GM18511 (cell line): ENCODE measurements at regions not wholly inside any gene's neighbourhood (a gene's known extent, or its start where the extent isn't known, plus 50 kb on each side); places are given as distances from the start of the nearest gene placed in this dataset.
A peak's percentile ranks its signal among the peaks of the same experiment; 100 is the strongest.

Source experiments
- ATAC-seq: cut with Tn5 transposase; IDR thresholded peaks from one replicate; pipeline ENCODE4 v1.9.1; 2021; ENCODE audit warnings: mild to moderate bottlenecking, moderate library complexity; ENCODE audit not compliant: unreplicated experiment

DNA sequence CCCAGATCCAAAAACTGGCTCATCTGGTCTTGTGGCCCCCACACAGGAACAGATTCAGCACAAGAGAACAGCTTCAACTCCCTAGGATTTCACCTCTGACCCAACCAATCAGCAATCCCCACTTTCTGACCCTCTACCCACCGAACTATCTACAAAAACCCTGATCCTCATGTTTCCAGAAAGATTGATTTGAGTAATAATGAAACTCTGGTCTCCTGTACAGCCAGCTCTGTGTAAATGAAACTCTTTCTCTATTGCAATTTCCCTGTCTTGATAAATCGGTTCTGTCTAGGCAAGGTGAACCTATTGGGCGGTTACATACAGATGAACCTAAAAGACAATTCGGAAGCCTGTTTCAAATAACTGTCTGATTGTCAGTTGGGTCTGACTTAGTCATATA lies 847.6 kb upstream of the ALCAM start:
- ATAC-seq, result peak; percentile 27

DNA sequence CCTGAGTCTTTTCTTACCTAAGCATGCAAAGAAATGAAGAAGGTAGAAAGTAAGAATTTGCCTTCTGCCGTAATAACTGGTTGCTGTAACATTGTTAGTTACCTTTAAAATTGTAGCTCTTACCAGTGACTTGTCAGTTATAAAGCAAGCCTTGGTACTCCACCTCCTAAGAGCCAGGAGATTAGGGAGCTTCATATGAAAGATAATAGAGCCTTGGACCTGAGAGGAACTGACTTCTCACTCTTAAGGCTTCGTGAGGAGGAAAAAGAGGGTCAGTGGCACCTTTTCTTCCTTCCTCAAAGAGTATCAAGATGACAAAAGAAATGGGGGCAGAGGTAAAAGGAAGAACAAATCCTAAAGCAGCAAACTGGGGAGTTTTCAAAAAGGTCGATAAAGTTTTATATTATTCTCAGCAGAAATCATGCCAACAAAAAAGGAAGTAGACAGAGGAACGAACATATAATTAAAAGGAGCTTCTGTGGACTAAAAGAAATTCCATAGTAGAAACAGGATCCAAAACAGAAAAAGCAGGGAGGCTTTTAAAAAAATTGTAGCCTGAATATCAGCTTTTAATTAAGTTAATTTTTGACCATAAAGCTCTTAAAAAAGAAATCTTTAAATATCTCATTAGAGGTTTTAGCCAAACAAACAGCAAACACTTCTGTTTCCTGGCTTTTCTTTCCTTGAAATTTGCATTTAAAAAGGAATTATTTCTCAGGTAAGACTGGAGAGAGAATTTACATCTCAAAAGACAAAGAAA lies 847.1 kb upstream of the ALCAM start:
- no peak for ATAC-seq

DNA sequence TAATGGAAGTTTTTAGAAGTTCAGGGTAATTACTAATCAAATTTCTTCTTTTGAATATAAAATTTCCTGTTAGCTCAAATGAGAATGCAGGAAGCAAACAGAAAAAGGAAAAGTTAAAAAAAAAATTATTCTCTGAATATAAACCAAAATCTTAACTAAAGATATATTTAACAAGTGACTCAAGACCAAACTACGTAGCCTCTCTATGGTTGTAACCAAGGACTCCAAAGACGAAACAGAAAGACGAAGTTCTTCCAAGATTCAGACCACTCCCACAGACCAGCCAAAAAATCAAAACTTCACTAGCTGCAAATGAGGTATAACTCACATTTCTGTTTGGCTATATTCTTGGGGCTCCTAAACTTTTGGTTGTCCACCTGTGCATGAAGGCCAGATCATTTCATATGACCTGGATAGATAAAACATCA lies 846.5 kb upstream of the ALCAM start:
- ATAC-seq, result peak; percentile 44

DNA sequence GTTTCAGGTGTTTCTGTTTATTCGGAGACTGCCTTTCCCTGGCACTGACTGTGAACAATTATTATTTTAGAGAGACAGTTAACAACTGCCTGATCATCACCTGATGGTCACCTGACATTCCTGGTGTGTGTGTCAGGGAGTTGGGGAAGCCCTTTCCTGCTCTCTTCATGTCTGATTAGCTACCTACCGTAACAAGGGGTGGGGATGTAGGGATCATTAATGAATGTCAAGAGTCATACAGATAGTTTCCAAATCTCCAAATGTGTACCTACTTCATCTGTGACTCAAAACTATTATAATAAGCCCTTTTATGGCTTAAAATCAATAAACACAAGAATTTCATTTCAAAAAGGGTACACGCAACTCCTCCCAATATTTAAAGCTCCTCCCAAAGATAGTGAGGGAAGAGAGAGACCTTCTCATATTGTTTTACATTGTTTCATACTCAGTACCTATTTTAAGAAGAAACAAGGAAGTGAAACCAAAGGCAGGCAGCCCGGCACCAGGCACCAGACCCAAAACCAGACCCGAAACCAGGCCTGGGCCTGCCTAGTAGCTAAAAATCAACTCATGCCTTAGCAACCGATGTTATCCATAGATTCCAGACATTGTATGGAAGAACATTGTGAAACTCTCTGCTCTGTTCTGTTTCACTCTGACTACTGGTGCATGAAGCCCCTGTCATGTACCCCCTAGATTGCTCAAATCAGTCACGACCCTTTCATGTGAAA lies 844.9 kb upstream of the ALCAM start:
- ATAC-seq, result peak; percentile 58

DNA sequence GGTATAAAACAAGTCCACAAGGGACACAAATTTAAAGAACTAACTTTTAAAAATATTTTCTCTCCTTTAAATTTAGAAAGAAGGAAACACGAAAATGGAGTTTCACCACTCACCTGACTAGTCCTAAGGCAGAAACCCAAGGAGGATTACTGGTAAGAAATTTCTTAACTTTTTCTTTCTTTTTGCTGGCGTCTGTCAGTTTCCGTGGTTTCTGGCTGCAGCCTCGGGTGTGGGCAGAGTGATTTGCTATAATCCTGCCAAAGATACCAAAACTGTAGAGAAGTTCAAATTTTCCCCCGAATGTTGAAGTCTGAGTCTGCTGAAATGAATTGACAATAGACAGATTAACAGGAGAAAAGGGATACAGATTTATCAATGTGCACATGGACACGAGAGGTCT lies 843.6 kb upstream of the ALCAM start:
- peak; percentile 12 for ATAC-seq

DNA sequence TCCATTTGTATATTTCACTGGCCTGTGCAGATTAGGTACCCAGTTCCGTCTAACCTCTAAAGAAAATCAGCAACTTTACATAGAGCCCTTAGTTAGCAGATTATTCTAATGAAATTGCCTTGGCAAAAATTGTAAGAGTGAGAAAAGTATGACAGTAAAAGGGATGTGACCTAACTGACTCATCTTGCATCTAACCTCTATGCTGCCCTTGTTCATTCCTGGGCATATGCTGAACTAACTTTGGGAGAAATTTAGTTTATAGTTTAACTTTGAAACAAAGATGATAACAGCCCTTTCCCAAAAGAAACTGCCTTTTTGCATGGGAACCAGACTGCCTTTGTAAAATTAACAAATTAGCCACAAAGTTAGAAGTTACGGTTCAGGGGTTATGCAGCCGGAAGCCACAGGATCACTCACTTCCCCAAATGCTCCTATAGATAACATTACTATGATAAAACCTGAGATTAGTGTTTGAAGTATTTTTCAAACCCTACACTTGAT lies 839.8 kb upstream of the ALCAM start:
- peak; percentile 91 for ATAC-seq

DNA sequence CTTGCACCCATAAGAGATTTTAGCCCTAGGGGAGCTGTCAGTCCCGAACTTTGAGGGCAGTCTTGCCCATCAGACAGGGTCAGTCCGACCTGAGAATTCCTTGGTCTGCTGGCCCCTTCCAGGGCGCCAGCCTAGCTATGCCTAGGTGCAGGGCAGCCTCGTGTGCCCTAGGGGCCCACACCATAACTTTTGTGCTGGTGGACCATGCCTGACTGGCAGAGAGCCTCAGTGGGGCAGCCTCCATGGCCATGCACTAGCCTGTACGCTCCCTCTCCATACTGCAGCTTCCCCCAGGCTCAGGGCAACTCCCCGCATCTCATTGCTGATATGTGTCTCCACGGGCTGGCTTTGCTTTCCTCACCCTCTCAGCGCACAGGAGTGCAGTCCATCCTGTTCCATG lies 835.8 kb upstream of the ALCAM start:
- no peak for ATAC-seq

DNA sequence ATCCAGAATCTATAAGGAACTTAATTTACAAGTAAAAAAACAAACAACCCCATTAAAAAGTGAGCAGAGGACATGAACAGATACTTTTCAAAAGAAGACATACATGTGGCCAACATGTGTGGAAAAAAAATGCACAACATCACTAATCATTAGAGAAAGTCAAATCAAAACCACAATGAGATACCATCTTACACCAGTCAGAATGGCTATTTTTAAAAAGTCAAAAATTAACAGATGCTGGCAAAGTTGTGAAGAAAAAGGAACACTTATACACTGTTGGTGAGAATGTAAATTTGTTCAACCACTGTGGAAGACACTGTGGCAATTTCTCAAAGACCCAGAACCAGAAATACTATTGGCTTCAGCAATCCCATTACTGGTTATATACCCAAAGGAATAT lies 830.0 kb upstream of the ALCAM start:
- ATAC-seq, result peak; percentile 85

DNA sequence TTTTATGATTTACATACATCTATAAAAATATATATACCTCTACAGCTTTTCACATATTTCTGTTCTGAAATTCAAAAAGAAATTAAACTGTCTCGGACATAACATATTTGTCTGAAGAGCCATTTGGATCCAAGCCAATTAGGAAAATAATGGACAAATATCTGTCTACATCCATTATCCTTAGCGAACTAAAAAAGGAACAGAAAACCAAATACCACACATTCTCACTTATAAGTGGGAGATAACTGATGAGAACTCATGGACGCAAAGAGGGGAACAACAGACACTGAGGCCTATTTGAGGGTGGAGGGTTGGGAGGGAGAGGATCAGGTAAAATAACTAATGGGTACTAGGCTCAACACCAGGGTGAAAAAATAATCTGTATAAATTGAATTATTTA lies 829.4 kb upstream of the ALCAM start:
- no peak for ATAC-seq

DNA sequence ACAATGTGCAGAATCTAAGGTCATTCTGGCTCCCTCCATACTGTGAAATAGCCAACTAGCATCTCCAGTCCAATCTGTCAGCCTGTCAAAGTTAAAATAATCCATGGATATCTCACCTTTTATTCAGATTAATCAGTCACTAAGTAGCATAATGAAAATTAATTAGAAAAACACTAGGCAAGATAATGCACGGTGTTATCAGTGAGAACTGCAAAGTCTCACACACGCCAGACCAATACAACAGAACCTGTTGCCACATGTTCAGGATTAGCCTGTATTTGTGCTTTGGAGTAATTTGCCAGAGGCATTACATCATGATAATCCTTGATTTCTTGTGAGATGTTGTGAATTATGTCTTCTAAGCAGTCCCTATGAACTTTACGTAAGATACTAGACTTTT lies 820.4 kb upstream of the ALCAM start:
- no peak for ATAC-seq

DNA sequence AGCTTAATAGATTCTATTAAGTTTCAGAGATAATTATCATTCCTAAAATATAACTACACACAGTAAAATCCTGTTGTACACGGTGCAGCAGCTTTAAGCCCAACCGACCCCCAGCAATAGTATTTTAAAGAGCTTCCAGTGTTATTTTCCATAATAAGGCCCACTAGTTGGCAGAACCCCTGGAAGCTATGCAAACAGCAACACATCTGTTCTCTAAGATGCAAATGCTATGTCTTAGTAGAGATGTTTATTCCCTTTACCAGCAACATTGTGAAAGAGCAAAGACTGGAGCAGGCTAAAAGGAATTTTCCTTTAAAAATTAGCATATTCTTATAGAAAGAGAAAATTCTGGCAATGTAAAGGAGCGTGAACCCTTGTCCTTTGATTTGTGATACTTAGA lies 819.7 kb upstream of the ALCAM start:
- ATAC-seq, result no peak

DNA sequence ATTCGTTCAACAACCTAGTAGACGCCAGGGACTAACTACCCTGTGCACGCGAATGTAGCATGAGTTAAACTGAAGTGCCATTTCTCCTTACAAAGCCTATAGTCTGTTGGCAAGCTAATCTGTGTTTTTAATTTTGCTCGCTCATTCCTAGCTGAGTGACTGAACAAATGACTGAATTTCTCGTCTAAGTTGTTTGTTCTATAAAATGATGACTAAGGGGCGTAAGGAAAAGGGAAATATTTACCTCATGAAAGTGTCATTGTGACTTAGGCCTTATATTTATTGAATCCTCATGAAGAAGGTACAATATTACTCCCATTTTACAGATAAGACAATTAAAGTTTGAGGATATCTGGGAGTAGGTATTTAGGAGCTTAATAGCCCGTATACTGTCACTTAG lies 818.3 kb upstream of the ALCAM start:
- ATAC-seq, result no peak

DNA sequence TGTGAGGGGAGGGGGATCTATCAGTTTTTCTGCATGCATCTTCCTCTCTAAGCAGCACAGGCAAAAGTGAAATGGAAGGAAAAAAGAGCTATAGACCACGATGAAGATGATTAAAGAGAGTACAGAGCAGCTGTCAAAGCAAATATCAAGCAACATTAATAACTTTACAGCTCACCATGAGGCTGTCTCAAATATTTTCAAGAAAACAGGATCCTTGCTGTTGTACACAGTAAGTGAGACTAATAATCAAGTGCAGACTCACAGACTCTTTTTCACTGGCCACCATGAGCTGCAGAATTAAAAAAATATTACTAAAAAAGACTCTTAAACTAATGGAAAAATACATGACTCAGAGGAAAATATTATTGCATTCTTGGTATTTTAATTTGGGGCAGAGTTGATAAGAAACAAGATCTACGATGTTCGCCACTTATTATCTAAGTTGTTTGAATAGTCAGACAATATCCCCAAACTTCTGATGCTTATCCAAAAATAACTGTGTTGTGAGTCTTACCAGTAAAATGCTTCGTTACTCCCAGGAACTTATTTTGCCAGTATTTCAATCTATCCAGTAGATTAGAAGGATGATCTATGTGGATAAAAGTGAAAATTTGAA lies 817.5 kb upstream of the ALCAM start:
- no peak for ATAC-seq

DNA sequence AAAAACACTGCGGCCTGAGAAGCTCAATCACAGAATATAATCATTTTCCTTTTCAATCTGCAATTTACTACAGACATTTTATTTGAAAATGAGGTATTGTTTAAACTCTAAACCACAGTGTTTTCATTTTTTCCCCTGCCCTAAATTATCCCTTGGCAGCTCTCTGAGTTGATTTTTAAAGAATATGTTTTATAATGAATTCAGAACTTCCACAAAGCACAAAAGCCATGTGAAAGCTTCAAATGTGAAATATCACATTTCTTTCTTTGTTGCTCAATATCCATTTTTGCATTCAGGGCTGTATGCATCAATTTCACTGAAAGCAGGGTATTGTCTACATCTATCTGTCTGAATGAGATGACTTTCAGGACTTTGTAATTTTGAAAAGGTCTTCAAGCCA lies 813.6 kb upstream of the ALCAM start:
- ATAC-seq, result no peak

DNA sequence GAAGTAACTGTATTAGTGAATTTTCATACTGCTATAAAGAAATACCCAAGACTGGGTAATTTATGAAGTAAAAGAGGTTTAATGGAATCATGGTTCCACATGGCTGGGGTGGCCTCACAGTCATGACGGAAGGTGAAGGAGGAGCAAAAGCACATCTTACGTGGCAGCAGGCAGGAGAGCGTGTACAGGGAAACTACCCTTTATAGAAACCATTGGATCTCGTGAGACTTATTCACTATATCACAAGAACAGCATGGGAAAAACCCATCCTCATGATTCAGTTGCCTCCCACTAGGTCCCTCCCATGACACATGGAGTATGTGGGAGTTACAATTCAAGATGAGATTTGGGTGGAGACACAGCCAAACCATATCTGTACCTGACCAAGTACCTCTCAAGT lies 812.3 kb upstream of the ALCAM start:
- ATAC-seq, result no peak

DNA sequence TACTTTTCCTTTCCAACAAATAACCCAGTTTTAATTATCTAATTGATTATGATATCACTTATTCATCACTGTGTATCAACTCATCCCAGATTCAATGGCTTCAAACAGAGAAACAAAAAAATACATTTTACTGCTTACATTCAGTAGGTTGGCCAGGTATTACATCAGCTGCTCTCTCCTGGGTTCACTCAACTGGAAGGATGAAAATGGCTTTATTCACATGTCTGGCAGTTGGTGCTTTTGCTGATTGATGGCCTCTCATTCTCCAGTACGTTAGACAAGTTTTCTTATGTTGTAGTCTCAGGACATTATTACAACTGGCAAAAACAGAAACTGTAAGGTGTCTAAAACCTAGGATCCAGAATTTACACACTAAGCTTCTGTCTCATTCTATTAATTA lies 811.0 kb upstream of the ALCAM start:
- ATAC-seq, result no peak

DNA sequence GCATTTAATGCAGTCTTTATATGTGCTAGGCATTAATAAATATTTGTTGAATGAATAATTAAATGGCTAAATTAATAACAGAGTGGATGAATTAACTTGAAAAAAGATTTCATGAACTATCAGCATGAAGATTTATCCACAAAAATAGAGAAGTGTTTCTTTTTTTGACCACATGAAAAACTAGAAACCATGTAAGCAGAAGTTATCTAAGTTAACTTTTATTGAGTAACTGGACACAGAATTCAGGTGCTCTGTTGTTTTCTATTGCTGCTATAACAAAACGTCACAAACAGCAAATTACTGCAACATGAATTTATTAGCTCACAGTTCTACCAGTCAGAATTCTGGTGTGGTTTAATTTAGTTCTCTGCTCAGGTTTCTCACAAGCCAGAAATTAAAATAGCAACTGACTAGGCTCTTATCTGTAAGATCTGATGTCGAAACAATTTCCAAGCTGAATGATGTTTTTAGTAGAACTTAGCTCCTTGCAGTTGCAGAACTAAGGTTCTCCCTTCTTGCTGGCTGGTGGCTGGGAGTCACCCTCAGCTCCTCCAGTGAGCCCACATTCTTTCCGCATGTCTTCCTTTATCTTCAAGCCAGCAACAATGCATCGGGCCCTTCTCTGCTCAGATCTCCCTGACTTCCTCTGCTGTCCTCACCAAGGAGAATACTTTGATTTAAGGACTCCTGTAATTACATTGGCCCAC lies 810.2 kb upstream of the ALCAM start:
- peak; percentile 47 for ATAC-seq

DNA sequence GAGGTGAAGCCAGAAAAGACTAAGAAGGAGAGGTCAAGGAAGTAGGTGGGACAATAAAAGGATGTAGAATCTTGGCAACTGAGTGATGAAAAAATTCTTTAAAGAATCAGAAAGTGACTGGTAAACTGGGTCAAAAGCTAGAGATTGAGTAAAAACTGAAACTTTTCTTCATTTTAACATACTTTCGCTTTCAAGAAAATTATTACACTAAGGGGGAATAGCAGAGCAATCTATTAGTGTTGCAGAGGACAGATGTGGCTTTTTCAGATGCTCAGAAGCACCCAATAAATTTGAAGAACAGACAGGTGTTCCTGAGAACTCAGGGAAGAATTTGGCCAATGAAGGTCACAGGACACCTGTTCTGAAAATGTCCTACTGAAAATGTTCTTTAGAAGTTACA lies 805.4 kb upstream of the ALCAM start:
- peak; percentile 54 for ATAC-seq

DNA sequence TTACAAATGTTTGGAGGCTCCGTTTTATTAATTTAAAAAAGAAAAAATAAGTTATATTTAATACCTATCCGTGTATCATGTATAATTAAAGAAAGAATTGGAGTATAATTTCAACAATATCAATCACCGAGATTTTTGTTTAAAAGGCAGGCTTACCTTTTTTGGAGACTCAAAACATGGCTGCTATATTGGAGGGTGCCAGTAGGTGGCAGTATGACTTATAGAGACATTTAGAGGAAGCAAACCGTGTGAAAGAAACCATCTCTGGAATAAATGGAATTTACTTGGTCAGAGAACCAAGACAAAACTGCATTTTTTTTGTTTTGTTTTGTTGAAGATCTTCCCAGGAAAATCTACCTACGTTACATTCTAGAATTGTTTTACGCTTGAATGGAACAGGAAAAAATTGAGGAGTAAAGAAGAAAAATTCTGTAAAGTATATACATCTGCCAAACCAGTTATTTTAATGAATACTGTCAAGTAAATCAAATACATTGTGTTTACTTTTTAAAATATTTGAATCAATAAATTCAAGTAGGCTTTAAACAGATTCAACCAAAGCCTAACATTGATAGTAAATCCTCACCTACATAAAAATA lies 802.6 kb upstream of the ALCAM start:
- no peak for ATAC-seq

DNA sequence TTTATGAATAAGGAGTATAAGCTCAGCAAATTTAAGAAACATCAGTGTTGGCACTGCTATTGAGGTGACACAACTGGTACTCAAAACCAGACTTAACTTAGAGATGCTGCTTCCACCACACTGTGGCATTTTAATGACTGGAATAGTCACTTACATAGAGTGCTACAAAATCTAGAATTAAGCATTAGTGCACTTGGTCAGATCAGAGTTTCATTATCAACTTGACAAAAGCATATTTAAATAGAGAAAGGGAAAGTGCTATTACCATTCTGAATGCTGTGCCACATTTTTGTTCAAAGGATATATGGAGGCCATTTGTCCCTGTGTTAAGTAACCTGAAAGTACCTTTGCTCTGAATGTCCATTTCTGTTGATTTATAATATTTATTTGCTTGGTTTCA lies 800.7 kb upstream of the ALCAM start:
- ATAC-seq, result no peak

DNA sequence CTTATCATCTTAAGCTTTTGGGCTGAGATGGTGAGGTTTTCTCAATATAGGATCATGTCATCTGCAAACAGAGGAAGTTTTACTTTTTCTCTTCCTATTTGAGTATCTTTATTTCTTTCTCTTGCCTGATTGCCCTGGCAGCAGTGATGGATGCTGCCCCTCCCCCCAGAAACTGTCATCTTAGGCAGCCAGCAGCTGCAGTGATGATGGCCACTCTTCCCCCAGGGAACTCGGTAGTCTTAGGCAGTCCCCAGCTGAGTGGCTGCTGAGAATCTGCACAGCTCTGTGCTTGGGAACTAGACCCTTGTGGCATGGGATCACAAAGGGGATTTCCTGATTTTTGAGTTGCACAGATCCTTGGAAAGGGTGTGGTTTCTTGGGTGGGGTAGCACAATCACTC lies 791.1 kb upstream of the ALCAM start:
- no peak for ATAC-seq
